ENCODE measurements at regions not wholly inside any gene's neighbourhood (a gene's known extent, or its start where the extent isn't known, plus 50 kb on each side); places are given as distances from the start of the nearest gene placed in this dataset.

- no peak for TF ChIP-seq CTCF (IDR thresholded peaks at IDR 0.05)
- TF ChIP-seq POLR2A (IDR thresholded peaks at IDR 0.05), result no peak
These were observed 75.2 kb upstream of the LCLAT1 start for GRCh38 chr2:30371772-30372373.
